GM19438 (cell line): ENCODE measurements at regions not wholly inside any gene's neighbourhood (a gene's known extent, or its start where the extent isn't known, plus 50 kb on each side); places are given as distances from the start of the nearest gene placed in this dataset.

Source experiments
- ATAC-seq: cut with Tn5 transposase; IDR thresholded peaks from one replicate; pipeline ENCODE4 v1.9.1; 2021; ENCODE audit warnings: low read depth; ENCODE audit not compliant: unreplicated experiment

GRCh38 chr15:39096608-39097205, 484.2 kb upstream of the THBS1 start:
- no peak for ATAC-seq

- no peak for ATAC-seq
These were observed 481.4 kb upstream of the THBS1 start for GRCh38 chr15:39099524-39099923.

- ATAC-seq: no peak
These were observed 480.7 kb upstream of the THBS1 start for GRCh38 chr15:39100106-39100660.

GRCh38 chr15:39102431-39102830, 478.4 kb upstream of the THBS1 start:
- ATAC-seq: no peak

- ATAC-seq: no peak
These were observed 473.9 kb upstream of the THBS1 start for GRCh38 chr15:39106950-39107349.

GRCh38 chr15:39108021-39108420, 472.9 kb upstream of the THBS1 start:
- ATAC-seq: no peak

- no peak for ATAC-seq
These were observed 470.5 kb upstream of the THBS1 start for GRCh38 chr15:39110336-39110735.

- ATAC-seq: no peak
These were observed 470.1 kb upstream of the THBS1 start for GRCh38 chr15:39110746-39111145.

GRCh38 chr15:39113741-39114140, 467.1 kb upstream of the THBS1 start:
- ATAC-seq: no peak

GRCh38 chr15:39114690-39115378, 466.0 kb upstream of the THBS1 start:
- ATAC-seq: no peak

GRCh38 chr15:39115379-39116057, 465.4 kb upstream of the THBS1 start:
- ATAC-seq: no peak

- ATAC-seq: no peak
These were observed 462.4 kb upstream of the THBS1 start for GRCh38 chr15:39118510-39118909.

- no peak for ATAC-seq
These were observed 456.7 kb upstream of the THBS1 start for GRCh38 chr15:39124155-39124552.

GRCh38 chr15:39124553-39125171, 456.2 kb upstream of the THBS1 start:
- ATAC-seq: no peak

GRCh38 chr15:39125226-39125625, 455.7 kb upstream of the THBS1 start:
- no peak for ATAC-seq

- no peak for ATAC-seq
These were observed 455.0 kb upstream of the THBS1 start for GRCh38 chr15:39125904-39126303.

GRCh38 chr15:39127151-39127790, 453.6 kb upstream of the THBS1 start:
- ATAC-seq: no peak

GRCh38 chr15:39127925-39128617, 452.8 kb upstream of the THBS1 start:
- no peak for ATAC-seq

- ATAC-seq: no peak
These were observed 452.1 kb upstream of the THBS1 start for GRCh38 chr15:39128746-39129145.
